Peyer's patch (tissue), 4 donors: ENCODE measurements at regions not wholly inside any gene's neighbourhood (a gene's known extent, or its start where the extent isn't known, plus 50 kb on each side); places are given as distances from the start of the nearest gene placed in this dataset.

ENCODE experiments used
- DNase-seq, 3 donors: peaks; one replicate each; pipeline ENCODE4 v3.0.0-alpha.2; 2017 to 2019
- H3K27ac ChIP-seq, 4 donors: fragments of 200-600 bp; sonication (generic); one replicate each; pipeline ENCODE4 v1.5.1; 2016 to 2019
- H3K27me3 ChIP-seq, 2 donors: fragments of 200-600 bp; sonication (generic); one replicate each; pipeline ENCODE4 v1.5.1; 2019
- H3K36me3 ChIP-seq, 3 donors: fragments of 200-600 bp; sonication (generic); one replicate each; pipeline ENCODE4 v1.5.1; 2016 to 2019
- H3K4me1 ChIP-seq, 4 donors: fragments of 200-600 bp; sonication (generic); one replicate each; pipeline ENCODE4 v1.5.1; 2016 to 2019
- H3K4me3 ChIP-seq, 4 donors: fragments of 200-600 bp; sonication (generic); 1 replicate in 3 of 4; 2 replicates in 1 of 4; pipeline ENCODE4 v1.5.1; 2016 to 2019; ENCODE audit warnings: mild to moderate bottlenecking in 1 of 4
- H3K9me3 ChIP-seq, 4 donors: fragments of 200-600 bp; sonication (generic); one replicate each; pipeline ENCODE4 v1.5.1; 2016 to 2019; ENCODE audit warnings: mild to moderate bottlenecking in 1 of 4
- POLR2A ChIP-seq, 2 donors: fragments of 450-650 bp; IDR thresholded peaks; one replicate each; pipeline ENCODE4 v1.5.1; 2017; ENCODE audit warnings: antibody characterized with exemption in 2 of 2, mild to moderate bottlenecking in 2 of 2, moderate library complexity in 2 of 2
- TF ChIP-seq, protein P1 (sequence below), 6 experiments: fragments of 450-650 bp in 4 of 6; fragments of 200-600 bp in 2 of 6; sonication (generic) in 1 of 6; IDR thresholded peaks; one replicate each; pipeline ENCODE4 v1.5.1; 2017 to 2019; ENCODE audit warnings: antibody characterized with exemption in 6 of 6, mild to moderate bottlenecking in 3 of 6, moderate library complexity in 1 of 6

DNA sequence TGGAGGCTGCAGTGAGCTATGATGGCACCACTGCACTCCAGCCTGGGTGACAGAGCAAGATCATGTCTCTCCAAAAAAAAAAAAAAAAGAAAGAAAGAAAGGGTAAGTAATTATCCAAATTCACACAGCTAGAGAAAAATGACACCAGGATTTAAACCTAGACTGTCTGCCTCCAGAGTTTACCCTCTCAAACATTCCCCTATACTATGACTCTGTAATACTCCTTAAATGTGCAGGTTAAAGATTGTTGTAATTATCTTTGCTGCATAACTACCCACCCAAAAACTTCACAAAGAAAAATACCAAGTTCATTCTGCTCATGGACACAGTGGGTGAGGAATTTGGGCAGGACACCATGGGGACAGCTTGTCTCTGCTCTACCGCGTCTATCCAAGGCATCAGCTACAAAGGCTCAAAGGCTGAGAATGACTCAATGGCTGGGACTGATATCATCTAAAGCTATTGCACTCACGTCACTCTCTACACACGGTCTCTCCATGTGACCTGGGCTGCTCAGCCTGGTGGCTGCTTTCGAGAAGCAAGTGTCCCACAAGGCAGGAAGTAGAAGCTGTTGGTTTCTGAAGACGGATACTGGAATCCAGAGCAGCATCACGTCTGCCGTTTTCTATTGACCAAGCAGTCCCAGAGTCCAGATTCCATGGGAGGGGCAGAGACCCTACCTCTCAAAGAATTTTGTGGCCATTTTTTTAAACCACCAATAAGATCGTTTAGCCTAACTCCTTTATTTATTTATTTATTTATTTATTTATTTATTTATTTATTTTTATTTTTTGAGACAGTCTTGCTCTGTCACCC, 185.7 kb upstream of the AUTS2 start:
- no peak overlapping the region for H3K4me3 ChIP-seq
- H3K9me3 ChIP-seq: no peaks in the 10 kb centered on the region
- DNase-seq: peak in 1 of 3 donors; percentile 51
- H3K4me1 ChIP-seq: no peaks in the 10 kb centered on the region
- no peak for TF ChIP-seq POLR2A (IDR thresholded peaks at IDR 0.05)
- TF ChIP-seq, protein P1, sequence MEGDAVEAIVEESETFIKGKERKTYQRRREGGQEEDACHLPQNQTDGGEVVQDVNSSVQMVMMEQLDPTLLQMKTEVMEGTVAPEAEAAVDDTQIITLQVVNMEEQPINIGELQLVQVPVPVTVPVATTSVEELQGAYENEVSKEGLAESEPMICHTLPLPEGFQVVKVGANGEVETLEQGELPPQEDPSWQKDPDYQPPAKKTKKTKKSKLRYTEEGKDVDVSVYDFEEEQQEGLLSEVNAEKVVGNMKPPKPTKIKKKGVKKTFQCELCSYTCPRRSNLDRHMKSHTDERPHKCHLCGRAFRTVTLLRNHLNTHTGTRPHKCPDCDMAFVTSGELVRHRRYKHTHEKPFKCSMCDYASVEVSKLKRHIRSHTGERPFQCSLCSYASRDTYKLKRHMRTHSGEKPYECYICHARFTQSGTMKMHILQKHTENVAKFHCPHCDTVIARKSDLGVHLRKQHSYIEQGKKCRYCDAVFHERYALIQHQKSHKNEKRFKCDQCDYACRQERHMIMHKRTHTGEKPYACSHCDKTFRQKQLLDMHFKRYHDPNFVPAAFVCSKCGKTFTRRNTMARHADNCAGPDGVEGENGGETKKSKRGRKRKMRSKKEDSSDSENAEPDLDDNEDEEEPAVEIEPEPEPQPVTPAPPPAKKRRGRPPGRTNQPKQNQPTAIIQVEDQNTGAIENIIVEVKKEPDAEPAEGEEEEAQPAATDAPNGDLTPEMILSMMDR (IDR thresholded peaks at IDR 0.05): no peak
- H3K27ac ChIP-seq: no peak overlapping the region
- H3K36me3 ChIP-seq: no peaks in the 10 kb centered on the region
- H3K27me3 ChIP-seq: no peaks in the 10 kb centered on the region

DNA sequence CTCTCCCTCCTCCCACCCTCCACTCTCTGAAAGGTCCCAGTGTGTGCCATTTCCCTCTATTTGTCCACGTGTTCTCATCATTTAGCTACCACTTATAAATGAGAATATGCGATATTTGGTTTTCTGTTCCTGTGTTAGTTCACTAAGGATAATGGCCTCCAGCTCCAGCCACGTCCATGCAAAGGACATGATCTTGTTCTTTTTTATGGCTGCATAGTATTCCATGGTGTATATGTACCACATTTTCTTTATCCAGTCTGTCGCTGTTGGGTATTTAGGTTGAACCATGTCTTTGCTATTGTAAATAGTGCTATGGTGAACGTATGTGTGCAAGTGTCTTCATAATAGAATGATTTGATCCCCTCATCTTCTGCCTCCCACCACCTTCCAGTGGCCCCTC, 183.7 kb upstream of the AUTS2 start:
- DNase-seq: no peak
- Histone ChIP-seq H3K36me3 (no peaks in the 10 kb centered on the region), H3K9me3 (no peaks in the 10 kb centered on the region), H3K27me3 (no peaks in the 10 kb centered on the region), H3K27ac (no peak overlapping the region), H3K4me1 (no peaks in the 10 kb centered on the region), H3K4me3 (no peak overlapping the region)
- TF ChIP-seq, protein P1 (IDR thresholded peaks at IDR 0.05): no peak
- no peak for TF ChIP-seq POLR2A (IDR thresholded peaks at IDR 0.05)

DNA sequence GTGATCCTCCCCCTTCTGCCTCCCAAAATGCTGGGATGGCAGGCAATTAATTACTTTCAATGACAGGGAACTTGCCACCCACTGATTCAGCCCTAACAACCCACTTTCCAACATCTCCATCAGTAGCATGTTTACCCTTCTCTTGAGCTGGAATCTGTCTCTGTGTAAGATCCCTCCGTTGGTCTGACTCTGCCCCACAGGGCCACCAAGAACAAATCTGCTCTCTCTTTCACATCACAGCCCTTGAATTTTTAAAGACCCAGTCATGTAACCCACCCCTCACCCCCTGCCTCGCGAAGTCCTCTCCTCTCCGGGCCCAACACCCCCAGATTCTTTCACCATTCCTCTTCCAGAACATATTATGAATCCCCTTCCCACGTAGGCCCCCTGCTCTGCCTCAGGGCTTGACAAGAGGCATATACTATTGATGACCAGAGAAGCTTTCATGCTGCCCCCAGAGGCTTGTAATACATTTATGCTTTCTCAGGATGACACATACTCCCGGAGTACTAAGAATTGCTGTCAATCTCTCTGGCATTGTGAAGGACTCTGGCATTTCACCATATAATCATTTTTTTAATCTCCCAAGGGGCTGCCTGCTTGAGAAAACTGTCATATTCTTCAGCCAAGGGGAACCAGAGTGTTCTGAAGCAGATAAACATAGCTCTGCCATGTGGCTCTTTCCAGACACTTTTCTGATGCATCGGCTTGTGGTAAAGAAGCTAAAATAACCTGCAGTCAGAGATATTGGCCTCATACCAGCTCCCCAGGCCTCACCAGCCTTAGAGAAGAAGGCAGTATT, 179.2 kb upstream of the AUTS2 start:
- no peaks in the 10 kb centered on the region for H3K27me3 ChIP-seq
- TF ChIP-seq POLR2A (IDR thresholded peaks at IDR 0.05): no peak
- TF ChIP-seq, protein P1 (IDR thresholded peaks at IDR 0.05): no peak
- no peak overlapping the region for H3K4me3 ChIP-seq
- no peaks in the 10 kb centered on the region for H3K4me1 ChIP-seq
- no peak overlapping the region for H3K27ac ChIP-seq
- no peaks in the 10 kb centered on the region for H3K9me3 ChIP-seq
- DNase-seq: no peak
- no peaks in the 10 kb centered on the region for H3K36me3 ChIP-seq

DNA sequence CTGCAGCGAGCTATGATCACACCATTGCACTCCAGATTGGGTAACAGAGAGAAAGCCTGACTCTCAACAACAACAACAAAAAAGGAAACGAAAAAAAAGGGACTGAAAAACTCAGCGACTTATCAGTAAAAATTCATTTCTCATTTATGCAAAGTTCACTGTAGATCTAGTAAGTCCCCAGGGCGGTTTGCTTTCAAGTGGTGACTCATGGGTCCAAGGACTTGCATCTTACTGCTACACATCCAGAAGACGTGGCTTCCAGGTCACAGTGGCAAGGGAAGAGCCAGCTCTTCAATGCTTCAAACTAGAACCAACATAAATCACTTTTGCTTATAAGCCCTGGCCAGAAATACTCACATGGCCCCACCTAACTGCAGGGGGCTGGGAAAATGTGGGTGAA, 178.3 kb upstream of the AUTS2 start:
- no peak overlapping the region for H3K27ac ChIP-seq
- H3K4me1 ChIP-seq: no peaks in the 10 kb centered on the region
- H3K27me3 ChIP-seq: no peaks in the 10 kb centered on the region
- DNase-seq: no peak
- no peak overlapping the region for H3K4me3 ChIP-seq
- H3K9me3 ChIP-seq: no peaks in the 10 kb centered on the region
- TF ChIP-seq, protein P1 (IDR thresholded peaks at IDR 0.05): no peak
- no peak for TF ChIP-seq POLR2A (IDR thresholded peaks at IDR 0.05)
- H3K36me3 ChIP-seq: no peaks in the 10 kb centered on the region

DNA sequence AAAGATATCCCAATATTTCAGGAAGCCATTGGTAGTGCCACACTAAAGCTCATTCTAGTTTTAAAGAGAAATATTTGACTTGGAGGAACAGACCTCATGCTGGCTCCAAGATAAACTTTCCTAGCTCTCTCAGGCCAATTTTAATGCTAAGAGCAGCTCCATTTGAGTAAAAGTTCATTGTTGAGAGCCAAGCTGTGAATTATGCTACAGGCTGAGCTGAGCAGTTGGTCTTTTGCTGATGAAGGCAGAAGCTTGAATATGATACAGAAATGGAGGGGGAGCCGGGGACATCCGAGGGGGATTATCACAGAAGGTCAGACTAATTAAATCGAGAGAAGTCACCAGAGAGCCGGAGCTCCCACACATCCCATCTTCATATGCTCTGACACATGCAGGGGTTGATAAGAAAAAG, 175.7 kb upstream of the AUTS2 start:
- Histone ChIP-seq H3K36me3 (no peaks in the 10 kb centered on the region), H3K9me3 (no peaks in the 10 kb centered on the region), H3K4me3 (no peak overlapping the region), H3K27me3 (no peaks in the 10 kb centered on the region), H3K4me1 (no peaks in the 10 kb centered on the region), H3K27ac (no peak overlapping the region)
- no peak for DNase-seq
- no peak for TF ChIP-seq POLR2A (IDR thresholded peaks at IDR 0.05)
- TF ChIP-seq, protein P1 (IDR thresholded peaks at IDR 0.05): no peak
